Stimulated activated CD4-positive, alpha-beta T cell treated with anti-CD3 and anti-CD28 coated beads, Interleukin-15, amount 100 ng/mL, for 48 hours (primary cell): ENCODE measurements at regions not wholly inside any gene's neighbourhood (a gene's known extent, or its start where the extent isn't known, plus 50 kb on each side); places are given as distances from the start of the nearest gene placed in this dataset.
"Not testable (repeated sequence)": the region's sequence is repeated elsewhere in the genome, so short reads cannot be mapped to it uniquely, and the experiment has no call there.

Source experiments
- DNase-seq, 2 donors: peaks; one replicate each; pipeline ENCODE4 v3.0.0-alpha.2; 2020; ENCODE audit warnings: low read depth in 2 of 2

- no peak for DNase-seq
These were observed 1205.3 kb downstream of the REEP3 start for GRCh38 chr10:64726466-64726865.

- no peak for DNase-seq
These were observed 1209.8 kb downstream of the REEP3 start for GRCh38 chr10:64731016-64731415.

- DNase-seq = no peak
These were observed 1211.3 kb downstream of the REEP3 start for GRCh38 chr10:64732372-64732957.

- DNase-seq = no peak
These were observed 1212.8 kb downstream of the REEP3 start for GRCh38 chr10:64733980-64734379.

- no peak for DNase-seq
These were observed 1217.3 kb downstream of the REEP3 start for GRCh38 chr10:64738462-64738861.

- no peak for DNase-seq
These were observed 1224.4 kb downstream of the REEP3 start for GRCh38 chr10:64745565-64745964.

GRCh38 chr10:64750672-64751071 lies 1229.5 kb downstream of the REEP3 start:
- DNase-seq = no peak

- no peak for DNase-seq
These were observed 1232.3 kb downstream of the REEP3 start for GRCh38 chr10:64753516-64753915.

- no peak for DNase-seq
These were observed 1239.2 kb downstream of the REEP3 start for GRCh38 chr10:64760371-64760770.

- no peak for DNase-seq
These were observed 1241.7 kb downstream of the REEP3 start for GRCh38 chr10:64762861-64763260.

- no peak for DNase-seq
These were observed 1244.3 kb downstream of the REEP3 start for GRCh38 chr10:64765498-64765897.

GRCh38 chr10:64771253-64772050 lies 1250.3 kb downstream of the REEP3 start:
- no peak for DNase-seq

- DNase-seq = no peak
These were observed 1252.2 kb downstream of the REEP3 start for GRCh38 chr10:64773357-64773756.

- DNase-seq = not testable (repeated sequence)
These were observed 1263.2 kb downstream of the REEP3 start for GRCh38 chr10:64784451-64784850.

GRCh38 chr10:64785816-64786215 lies 1264.6 kb downstream of the REEP3 start:
- no peak for DNase-seq

- no peak for DNase-seq
These were observed 1265.8 kb downstream of the REEP3 start for GRCh38 chr10:64786989-64787388.

GRCh38 chr10:64795847-64796246 lies 1274.6 kb downstream of the REEP3 start:
- no peak for DNase-seq

- no peak for DNase-seq
These were observed 1277.1 kb downstream of the REEP3 start for GRCh38 chr10:64798297-64798696.

GRCh38 chr10:64808233-64808632 lies 1287.0 kb downstream of the REEP3 start:
- DNase-seq = not testable (repeated sequence)

GRCh38 chr10:64810046-64810445 lies 1288.8 kb downstream of the REEP3 start:
- DNase-seq = not testable (repeated sequence)

GRCh38 chr10:64813391-64813790 lies 1292.2 kb downstream of the REEP3 start:
- DNase-seq = no peak

- DNase-seq = no peak
These were observed 1293.0 kb downstream of the REEP3 start for GRCh38 chr10:64814201-64814600.

GRCh38 chr10:64829888-64830412 lies 1308.7 kb downstream of the REEP3 start:
- DNase-seq = no peak
